Endothelial cell of umbilical vein (primary cell): ENCODE measurements at regions not wholly inside any gene's neighbourhood (a gene's known extent, or its start where the extent isn't known, plus 50 kb on each side); places are given as distances from the start of the nearest gene placed in this dataset.

ENCODE experiments used
- BruUV-seq: library from RNA; stranded (reverse); fragments of 400-500 nt; replicated peaks from 2 replicates; lab custom pipeline; 2021; lab: Mats Ljungman, UMichigan
- CTCF ChIA-PET: fragments of 300-600, 350-600 bp; sonication (Branson Sonifier 250); formaldehyde crosslinking; loops from one replicate; lab custom pipeline; 2021; ENCODE audit warnings: antibody characterized with exemption, inconsistent platforms; lab: Charles Lee
- POLR2A ChIA-PET: fragments of 300-600, 350-600 bp; sonication (Branson Sonifier 250); formaldehyde crosslinking; loops from one replicate; lab custom pipeline; 2021; ENCODE audit warnings: antibody characterized with exemption, inconsistent platforms; lab: Charles Lee
- DNase-seq: peaks from one replicate; pipeline ENCODE4 v3.0.0-alpha.2; 2011; ENCODE audit warnings: low read depth, low spot score
- FAIRE-seq: peaks from 2 replicates; lab custom pipeline; 2011; peaks lifted over from hg19 to GRCh38; lab: Jason Lieb, UNC
- H2AFZ ChIP-seq: 2 replicates; pipeline ENCODE4 v1.6.0; 2012; ENCODE audit warnings: low read depth, low read length, control low read depth, inconsistent platforms
- H3K27ac ChIP-seq: 2 replicates; pipeline ENCODE4 v1.5.1; 2011; ENCODE audit warnings: low read depth, mild to moderate bottlenecking, control low read depth, low read length, moderate library complexity; ENCODE audit not compliant: insufficient read depth
- H3K27me3 ChIP-seq, 2 experiments: 2 replicates each; pipeline versions ENCODE4 v1.6.0 to v1.6.1; 2011; ENCODE audit warnings: low read length in 2 of 2, mixed read lengths in 1 of 2; ENCODE audit not compliant: control insufficient read depth in 2 of 2, insufficient read depth in 2 of 2
- H3K36me3 ChIP-seq, 2 experiments: 2 replicates in 1 of 2; 3 replicates in 1 of 2; pipeline ENCODE4 v1.5.1; 2011; ENCODE audit warnings: low read length in 2 of 2, mild to moderate bottlenecking in 1 of 2, moderate library complexity in 1 of 2; ENCODE audit not compliant: control insufficient read depth in 2 of 2, insufficient read depth in 2 of 2; ENCODE audit errors: extremely low read depth in 1 of 2
- H3K4me1 ChIP-seq: 3 replicates; pipeline ENCODE4 v1.5.1; 2011; ENCODE audit warnings: mild to moderate bottlenecking, low read length; ENCODE audit not compliant: control insufficient read depth, insufficient read depth; ENCODE audit errors: extremely low read depth
- H3K4me2 ChIP-seq: 2 replicates; pipeline ENCODE4 v1.6.1; 2011; ENCODE audit warnings: low read length, control low read depth, mixed read lengths; ENCODE audit not compliant: insufficient read depth
- H3K4me3 ChIP-seq, 3 experiments: fragments of 200-600 bp in 1 of 3; sonication (generic), shearing (Covaris generic) in 1 of 3; replicated peaks in 1 of 3; 2 replicates each; pipeline ENCODE4 v1.5.1; 2011 to 2016; ENCODE audit warnings: control low read depth in 3 of 3, low read length in 3 of 3, mild to moderate bottlenecking in 2 of 3, inconsistent platforms in 1 of 3, low read depth in 1 of 3, moderate library complexity in 1 of 3; ENCODE audit not compliant: insufficient read depth in 1 of 3
- H3K79me2 ChIP-seq: 2 replicates; pipeline ENCODE4 v1.6.0; 2012; ENCODE audit warnings: low read length, inconsistent platforms; ENCODE audit not compliant: control insufficient read depth, insufficient read depth
- H3K9ac ChIP-seq: replicated peaks from 2 replicates; pipeline ENCODE3; 2011; ENCODE audit warnings: low read length, control low read depth; ENCODE audit not compliant: insufficient read depth; ENCODE audit errors: extremely low read depth
- H3K9me1 ChIP-seq: replicated peaks from 3 replicates; pipeline ENCODE4 v1.6.0; 2011; ENCODE audit warnings: mild to moderate bottlenecking, low read length; ENCODE audit not compliant: control insufficient read depth, insufficient read depth; ENCODE audit errors: extremely low read depth
- H3K9me3 ChIP-seq: replicated peaks from 2 replicates; pipeline ENCODE4 v1.5.1; 2012; ENCODE audit warnings: low read length, inconsistent platforms; ENCODE audit not compliant: control insufficient read depth, insufficient read depth
- H4K20me1 ChIP-seq: replicated peaks from 2 replicates; pipeline ENCODE3; 2011; ENCODE audit warnings: mild to moderate bottlenecking, low read length; ENCODE audit not compliant: control insufficient read depth, insufficient read depth; ENCODE audit errors: extremely low read depth
- CTCF ChIP-seq, 2 donors: IDR thresholded peaks; 1 replicate in 1 of 2; 2 replicates in 1 of 2; pipeline ENCODE4 v1.5.1; 2011; ENCODE audit warnings: low read length in 2 of 2, mild to moderate bottlenecking in 2 of 2, moderate library complexity in 2 of 2, control low read depth in 1 of 2, inconsistent platforms in 1 of 2, low read depth in 1 of 2; ENCODE audit not compliant: insufficient read depth in 1 of 2; ENCODE audit errors: extremely low read depth in 1 of 2
- EZH2 ChIP-seq: IDR thresholded peaks from 2 replicates; pipeline ENCODE4 v1.6.1; 2012; ENCODE audit warnings: borderline replicate concordance, low read depth, mild to moderate bottlenecking, moderate library complexity, low read length, inconsistent platforms; ENCODE audit not compliant: severe bottlenecking
- FOS ChIP-seq: IDR thresholded peaks from 2 replicates; pipeline ENCODE4 v1.6.1; 2011; ENCODE audit warnings: mild to moderate bottlenecking, low read length, moderate library complexity, borderline replicate concordance; ENCODE audit not compliant: insufficient read depth
- JUN ChIP-seq: IDR thresholded peaks from 2 replicates; pipeline ENCODE4 v1.6.1; 2011; ENCODE audit warnings: borderline replicate concordance, low read depth; ENCODE audit not compliant: insufficient read length, insufficient read depth
- MAX ChIP-seq: IDR thresholded peaks from 2 replicates; pipeline ENCODE4 v1.6.1; 2011; ENCODE audit not compliant: insufficient read depth, insufficient read length
- MYC ChIP-seq: IDR thresholded peaks from one replicate; pipeline ENCODE4 v1.6.1; 2011; ENCODE audit warnings: mild to moderate bottlenecking, low read depth, low read length
- POLR2AphosphoS5 ChIP-seq: IDR thresholded peaks from 2 replicates; pipeline ENCODE4 v1.6.1; 2012; ENCODE audit warnings: low read depth, mild to moderate bottlenecking, control low read depth, low read length, moderate library complexity; ENCODE audit not compliant: insufficient read depth
- dilution Hi-C: fragments of 300-500 bp; cut with MboI; formaldehyde crosslinking; loops from one replicate; pipeline ENCODE4 v1.15.0; 2019; ENCODE audit warnings: low sequenced_read_pairs; ENCODE audit not compliant: extremely low pct_ligation_motif_present
- intact Hi-C: fragments of 100-400 bp; cut with micrococcal nuclease; formaldehyde crosslinking; loops from one replicate; pipeline ENCODE4 v1.10.0; 2022

- TF ChIP-seq EZH2 = no peak
- no peak for TF ChIP-seq JUN
- TF ChIP-seq FOS = no peak
- TF ChIP-seq POLR2AphosphoS5 = no peak
- TF ChIP-seq MYC = no peak
- Histone ChIP-seq H3K4me3 (no peak overlapping the region), H3K4me1 (no peaks in the 10 kb centered on the region), H2AFZ (no peak overlapping the region), H3K79me2 (no peaks in the 10 kb centered on the region), H3K27me3 (peaks cover 0 to 6% of the 10 kb centered on the region in 2 experiments), H3K9me1 (no peaks in the 10 kb centered on the region), H4K20me1 (no peaks in the 10 kb centered on the region), H3K9ac (no peak overlapping the region), H3K9me3 (no peaks in the 10 kb centered on the region), H3K27ac (no peak overlapping the region), H3K36me3 (no peaks in the 10 kb centered on the region), H3K4me2 (no peak overlapping the region)
- FAIRE-seq (no peak), DNase-seq (no peak)
- POLR2A ChIA-PET = no interaction called here
- CTCF ChIA-PET = interaction anchor here (1.1 to 4.3 kb wide), 7 partner anchors 17 to 172 kb away, joined by 3 to 75 read pairs (median 7); no protein-coding TSS in a partner anchor
- BruUV-seq = no TSS peak
- intact Hi-C loops (no loop called here), dilution Hi-C loops (no loop called here)
Observed at GRCh38 chr22:22787151-22787550, 100.5 kb upstream of the IGLL5 start.

- FAIRE-seq (peak; percentile 83), DNase-seq (peak; percentile 34)
- Histone ChIP-seq H3K4me3 (no peak overlapping the region), H3K79me2 (no peaks in the 10 kb centered on the region), H4K20me1 (no peaks in the 10 kb centered on the region), H3K27me3 (peaks cover 0 to 5% of the 10 kb centered on the region in 2 experiments), H3K4me1 (no peaks in the 10 kb centered on the region), H3K9me3 (no peaks in the 10 kb centered on the region), H2AFZ (no peak overlapping the region), H3K27ac (no peak overlapping the region), H3K9me1 (no peaks in the 10 kb centered on the region), H3K9ac (no peak overlapping the region), H3K36me3 (no peaks in the 10 kb centered on the region), H3K4me2 (no peak overlapping the region)
- TF ChIP-seq CTCF (IDR thresholded peaks at IDR 0.05; ENCODE audit: extremely low read depth in 1 of 2, insufficient read depth in 1 of 2, low read depth in 1 of 2, low read length in 2 of 2) (peak; percentile 80 to 91), MAX (no peak)
- dilution Hi-C loops = no loop called here
- POLR2A ChIA-PET = no interaction called here
- CTCF ChIA-PET = interaction anchor here (0.6 to 4.3 kb wide), 30 partner anchors 8 to 344 kb away, joined by 3 to 75 read pairs (median 4); no protein-coding TSS in a partner anchor
- no TSS peak for BruUV-seq
- intact Hi-C loops = loop anchor here (1.0 kb wide), 1 partner anchor 168 kb away; no protein-coding TSS in a partner anchor
Observed at GRCh38 chr22:22787786-22788459, 99.7 kb upstream of the IGLL5 start.
